GM19351 (cell line): ENCODE measurements at regions not wholly inside any gene's neighbourhood (a gene's known extent, or its start where the extent isn't known, plus 50 kb on each side); places are given as distances from the start of the nearest gene placed in this dataset.

ENCODE experiments used
- ATAC-seq: cut with Tn5 transposase; IDR thresholded peaks from one replicate; pipeline ENCODE4 v1.9.1; 2021; ENCODE audit warnings: mild to moderate bottlenecking, moderate library complexity; ENCODE audit not compliant: unreplicated experiment

GRCh38 chr6:140871911-140872310, 1260.8 kb upstream of the GJE1 start:
- no peak for ATAC-seq

- ATAC-seq: no peak
These were observed 1265.4 kb upstream of the GJE1 start for GRCh38 chr6:140867336-140867735.

DNA sequence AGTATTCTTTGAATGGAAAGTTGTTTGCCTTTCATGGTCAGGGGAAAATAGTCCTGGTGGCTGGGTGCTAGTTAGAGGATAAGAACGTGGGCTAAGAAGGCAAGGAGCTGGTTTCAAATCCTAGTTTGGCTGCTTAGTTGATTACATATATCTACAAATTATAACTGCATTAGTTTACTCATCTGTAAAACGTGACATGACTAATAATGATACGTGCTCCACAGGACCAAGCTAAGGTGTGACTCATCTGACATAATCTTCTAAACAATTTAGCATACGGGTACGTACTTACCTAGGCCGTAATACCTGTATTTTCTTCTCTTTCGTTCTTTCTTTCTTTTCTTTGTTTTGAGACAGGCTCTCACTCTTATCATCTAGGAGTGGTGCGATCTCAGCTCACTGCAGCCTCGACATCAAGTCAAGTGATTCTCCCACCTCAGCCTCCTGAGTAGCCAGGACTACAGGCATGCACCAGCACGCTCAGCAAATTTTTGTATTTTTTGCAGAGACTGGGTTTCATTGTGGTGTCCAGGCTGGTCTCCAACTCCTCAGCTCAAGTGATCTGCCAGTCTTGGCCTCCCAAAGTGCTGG, 1274.2 kb upstream of the GJE1 start:
- ATAC-seq: no peak

DNA sequence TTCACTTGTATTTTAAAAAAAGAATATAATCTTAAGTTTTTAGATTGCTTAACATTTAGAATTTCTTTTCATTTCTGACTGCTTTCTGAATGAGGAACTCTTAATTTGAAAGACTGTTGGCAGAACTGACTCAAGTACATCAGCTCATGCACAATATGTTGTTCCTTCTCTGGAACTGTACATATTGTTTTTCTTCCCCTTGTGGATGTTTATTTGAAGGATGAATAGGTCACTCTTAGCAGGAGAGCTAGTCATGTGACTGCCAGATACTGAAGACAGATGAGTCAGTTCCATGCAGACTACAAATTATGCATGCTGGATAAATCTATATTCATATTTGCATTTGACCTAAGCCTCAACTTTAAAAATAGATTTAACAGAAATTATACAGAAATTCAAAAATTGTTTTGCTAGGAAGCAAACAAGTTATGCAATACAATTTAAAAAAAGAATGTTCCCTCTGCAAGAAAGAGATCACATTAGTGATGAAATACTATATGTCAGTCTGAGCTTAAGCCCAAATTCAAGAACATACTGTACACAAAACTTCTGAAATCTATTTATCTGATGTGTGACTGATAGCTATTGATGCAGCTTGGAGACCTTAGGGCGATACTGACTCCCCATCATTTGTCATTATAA, 1274.9 kb upstream of the GJE1 start:
- no peak for ATAC-seq

DNA sequence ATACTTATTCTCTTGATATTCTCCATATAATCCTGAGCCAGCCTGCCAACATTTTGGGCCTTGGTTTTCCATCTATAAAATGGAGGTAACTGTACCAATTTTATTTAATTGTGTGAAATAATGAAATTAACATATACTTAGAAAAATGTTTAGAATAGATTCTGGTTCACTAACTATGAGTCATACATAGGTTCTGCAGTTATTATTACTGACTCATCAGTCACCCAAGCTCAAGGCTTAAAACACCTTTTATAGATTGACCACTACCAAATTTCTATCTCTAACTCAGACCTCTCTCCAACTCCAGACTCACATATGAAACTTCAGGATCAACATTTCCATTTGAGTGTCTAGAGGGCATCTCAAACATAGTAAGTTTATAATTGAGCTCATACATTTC, 1277.2 kb upstream of the GJE1 start:
- no peak for ATAC-seq

GRCh38 chr6:140854318-140854717, 1278.4 kb upstream of the GJE1 start:
- ATAC-seq: no peak

DNA sequence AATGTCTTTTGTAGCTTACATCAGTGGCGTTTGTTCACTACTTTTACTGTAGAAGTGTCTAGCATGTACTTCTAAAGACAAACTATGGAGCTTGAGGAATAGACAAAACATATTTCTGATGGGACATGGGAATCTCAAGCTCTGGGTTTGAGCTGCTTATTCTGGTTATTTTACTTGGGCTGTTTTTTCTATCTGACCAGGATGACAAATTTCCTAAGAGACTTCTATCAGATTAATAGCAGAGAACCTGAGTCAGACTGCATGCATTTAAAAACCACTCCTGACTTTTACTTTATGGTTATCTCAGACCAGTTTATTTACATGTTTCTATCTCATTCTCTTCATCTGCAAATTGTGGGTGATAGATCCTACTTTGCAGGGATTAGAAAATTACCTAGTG, 1282.3 kb upstream of the GJE1 start:
- ATAC-seq: no peak

DNA sequence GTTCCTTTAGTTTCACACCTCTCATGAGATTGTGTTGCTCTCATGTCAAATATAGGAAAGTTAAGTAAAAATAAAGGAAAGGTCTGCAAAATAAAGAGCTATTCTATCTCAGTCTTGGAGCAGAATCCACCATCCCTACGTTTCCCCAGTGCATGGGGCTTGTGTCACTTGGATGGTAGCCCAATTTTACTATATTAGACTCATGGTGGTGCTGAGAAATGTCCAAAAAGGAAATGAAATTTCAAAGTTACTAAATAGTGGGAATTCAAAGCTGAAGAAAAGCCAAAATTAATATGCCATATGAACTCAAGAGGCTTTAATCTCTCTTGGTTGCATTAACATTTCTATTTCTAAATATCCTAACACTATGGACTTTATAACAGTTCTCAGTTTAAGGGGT, 1283.3 kb upstream of the GJE1 start:
- no peak for ATAC-seq

DNA sequence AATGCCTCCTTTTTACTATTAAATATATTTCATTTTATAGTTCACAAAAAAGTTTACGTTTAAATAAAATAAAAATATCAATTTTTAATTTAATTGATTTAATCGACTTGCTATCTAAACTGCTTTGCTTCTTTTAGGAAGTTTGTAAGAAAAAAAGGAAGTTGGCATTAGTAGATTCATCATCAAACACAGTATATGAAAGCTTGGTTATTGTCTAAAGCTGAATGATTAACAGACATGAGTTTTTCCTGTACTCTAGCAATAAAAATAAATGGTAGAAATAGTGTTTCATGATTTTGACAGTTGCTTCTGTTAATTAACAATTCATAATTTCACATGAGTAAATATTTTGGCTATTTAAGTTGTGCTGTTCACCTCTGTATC, 1285.5 kb upstream of the GJE1 start:
- no peak for ATAC-seq

DNA sequence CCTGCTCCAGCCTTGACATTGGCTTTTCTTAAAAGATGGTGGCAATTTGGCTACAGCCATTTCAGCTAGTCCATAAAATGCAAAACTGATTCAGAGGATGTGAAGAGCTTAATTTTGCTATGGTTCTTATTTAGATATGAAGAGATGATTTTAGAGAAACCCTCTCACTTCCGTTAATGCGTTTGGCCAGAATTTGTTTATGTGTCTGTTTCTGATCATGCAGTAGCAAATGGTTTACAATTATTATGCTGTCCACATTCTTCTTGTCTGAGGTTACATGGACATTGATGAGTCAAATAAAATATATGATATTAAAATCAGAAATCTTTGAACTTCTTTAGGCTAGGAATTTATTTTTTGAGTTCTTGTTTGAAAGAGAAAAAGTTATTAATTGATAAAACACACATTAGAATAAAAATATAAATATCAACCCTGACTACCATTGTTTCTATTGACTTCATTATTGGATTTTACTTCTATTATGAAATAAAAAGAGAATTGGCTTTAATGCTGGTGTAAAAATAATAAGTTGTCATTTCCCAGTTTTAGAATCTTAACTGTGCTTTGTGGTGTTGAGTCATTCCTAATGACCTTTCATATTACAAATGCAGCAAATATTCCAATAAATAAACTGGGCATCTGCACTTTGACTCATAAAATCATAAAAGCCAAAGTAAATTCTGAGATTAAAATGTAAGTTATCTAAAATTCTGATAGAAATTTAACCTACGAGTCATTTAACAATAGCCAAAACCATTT, 1286.0 kb upstream of the GJE1 start:
- no peak for ATAC-seq

GRCh38 chr6:140845701-140846100, 1287.0 kb upstream of the GJE1 start:
- no peak for ATAC-seq

DNA sequence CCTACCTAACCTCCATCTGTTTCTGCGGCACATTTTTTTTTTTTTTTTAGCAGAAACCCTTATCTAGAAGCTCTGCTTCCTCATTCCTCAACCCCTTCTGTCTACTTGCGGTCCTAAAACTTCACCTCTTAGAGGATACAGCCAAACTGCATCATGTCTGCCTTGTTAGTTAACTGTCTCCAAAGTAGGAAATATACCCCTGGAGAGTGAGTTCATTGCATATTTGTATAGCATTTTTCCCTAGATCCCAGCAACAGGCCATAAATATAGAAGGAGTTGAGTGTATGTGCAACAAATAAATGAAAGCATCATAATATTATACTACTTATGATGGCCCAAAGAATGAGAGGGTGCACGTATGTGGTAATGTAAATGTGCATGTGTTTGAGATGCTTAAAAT, 1288.6 kb upstream of the GJE1 start:
- no peak for ATAC-seq

DNA sequence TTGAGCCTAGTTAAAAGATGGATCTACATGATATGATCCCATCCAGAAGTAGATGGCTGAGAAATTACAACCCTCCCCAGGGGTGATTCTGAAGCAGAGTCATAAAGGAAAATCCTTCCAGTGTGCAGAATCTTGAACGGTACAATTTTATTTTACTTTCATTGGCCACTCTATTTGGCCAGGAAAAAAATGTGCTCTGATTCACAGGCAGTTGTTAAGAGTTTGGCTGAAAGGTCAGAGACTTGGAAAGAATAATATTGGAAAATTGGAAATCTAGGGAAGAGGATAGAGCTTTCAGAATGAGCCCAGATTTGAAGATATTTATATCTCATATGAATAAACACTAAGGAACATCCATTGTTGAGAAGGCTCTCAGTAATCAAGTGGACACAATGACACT, 1299.3 kb upstream of the GJE1 start:
- no peak for ATAC-seq

DNA sequence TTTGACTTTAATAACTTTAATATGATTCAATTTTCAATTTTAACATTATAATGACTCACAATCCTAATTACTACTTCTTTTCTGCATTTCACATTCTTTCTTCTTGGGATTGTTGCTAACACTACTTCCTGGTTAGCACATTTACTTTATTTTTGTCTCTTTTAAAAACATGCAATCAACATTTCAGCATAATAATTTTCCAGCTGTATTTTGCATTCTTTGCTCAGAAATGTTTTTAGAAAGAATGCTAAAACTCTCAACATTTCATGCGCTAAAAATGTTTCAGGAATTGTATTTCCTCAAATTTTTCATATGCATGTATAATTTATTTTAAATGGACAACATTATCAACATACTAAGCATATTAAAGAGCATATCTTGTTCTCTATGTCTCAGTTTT, 1302.1 kb upstream of the GJE1 start:
- ATAC-seq: no peak

- no peak for ATAC-seq
These were observed 1303.9 kb upstream of the GJE1 start for GRCh38 chr6:140828856-140829255.

DNA sequence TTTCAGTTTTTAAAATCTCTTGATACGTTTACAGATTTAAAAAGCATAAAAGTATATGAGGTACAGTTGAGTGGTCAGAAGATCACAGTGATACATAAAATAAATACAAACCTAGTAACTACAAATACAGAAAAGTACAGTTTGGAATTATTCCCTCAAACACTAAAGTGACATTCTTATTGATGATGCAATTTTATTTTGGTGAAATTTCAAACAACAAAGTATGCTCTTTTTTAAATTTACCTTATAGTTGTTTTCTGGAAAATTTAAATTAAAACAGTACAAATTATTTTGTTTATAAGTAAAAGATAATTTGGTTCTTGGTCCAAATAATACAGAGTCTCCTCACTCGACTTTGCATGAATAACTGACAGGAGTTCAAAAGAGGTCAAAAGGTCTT, 1305.1 kb upstream of the GJE1 start:
- ATAC-seq: no peak

- ATAC-seq: no peak
These were observed 1307.0 kb upstream of the GJE1 start for GRCh38 chr6:140825731-140826130.

- ATAC-seq: no peak
These were observed 1308.1 kb upstream of the GJE1 start for GRCh38 chr6:140824595-140824994.

DNA sequence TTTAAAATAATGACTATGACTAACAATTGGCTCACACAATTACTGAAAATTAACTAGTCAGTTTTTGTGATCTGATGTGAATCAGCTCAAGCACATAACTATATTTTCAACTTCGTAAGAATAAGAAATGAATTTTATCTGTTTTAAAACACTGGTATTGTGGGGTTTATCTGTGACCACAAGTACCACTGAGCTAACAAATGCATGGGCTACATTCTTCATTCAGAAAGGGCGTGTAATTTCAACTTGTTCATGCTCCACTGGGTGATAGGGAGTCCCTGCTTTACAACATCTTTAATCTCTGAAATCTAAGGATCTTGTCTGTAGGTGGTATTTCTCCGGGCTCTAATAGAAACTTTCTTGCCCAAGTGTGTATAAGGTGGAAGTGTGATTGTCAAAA, 1311.5 kb upstream of the GJE1 start:
- no peak for ATAC-seq

DNA sequence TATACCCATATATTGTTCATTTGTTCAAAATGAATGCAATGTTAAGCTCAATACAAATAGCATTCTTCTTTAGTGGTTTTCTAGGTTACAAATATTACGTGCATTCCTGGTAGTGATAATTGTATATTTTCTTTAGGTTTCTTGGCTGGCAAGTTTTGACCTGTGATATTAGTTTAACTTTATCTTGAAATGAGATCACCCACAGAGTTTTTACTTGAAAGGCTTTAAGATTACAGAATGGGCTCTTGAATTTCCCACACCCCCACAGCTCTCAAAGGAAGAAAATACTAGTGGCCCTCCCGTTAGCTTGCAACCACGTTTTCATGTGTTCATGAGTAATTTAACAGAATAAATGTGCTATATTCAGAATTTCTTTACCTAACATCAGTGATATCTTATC, 1315.5 kb upstream of the GJE1 start:
- ATAC-seq: no peak

GRCh38 chr6:140816681-140817080, 1316.0 kb upstream of the GJE1 start:
- no peak for ATAC-seq

DNA sequence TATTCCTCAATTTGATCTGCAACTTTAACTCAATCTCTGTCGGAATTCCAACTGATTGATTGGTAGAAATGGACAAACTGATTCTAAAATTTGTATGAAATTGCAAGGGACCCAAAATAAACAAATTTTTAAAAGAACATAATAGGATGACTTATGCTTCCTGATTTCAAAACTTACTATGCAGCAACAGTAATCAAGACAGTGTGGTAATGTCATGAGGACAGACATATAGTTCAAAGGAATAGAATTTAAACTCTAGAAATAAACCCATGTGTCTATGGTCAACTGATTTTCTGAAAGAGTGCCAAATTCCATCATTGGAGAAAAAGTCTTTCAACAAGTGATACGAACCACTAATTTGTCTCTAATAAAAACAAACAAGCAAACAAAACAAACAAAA, 1320.1 kb upstream of the GJE1 start:
- no peak for ATAC-seq
